Keratinocyte (primary cell): ENCODE measurements at regions not wholly inside any gene's neighbourhood (a gene's known extent, or its start where the extent isn't known, plus 50 kb on each side); places are given as distances from the start of the nearest gene placed in this dataset.

Experiments used
- DNase-seq: peaks from one replicate; pipeline ENCODE4 v3.0.0-alpha.2; 2011; ENCODE audit warnings: low read depth, missing footprints, low spot score
- FAIRE-seq: peaks from 2 replicates; lab custom pipeline; 2011; peaks lifted over from hg19 to GRCh38; lab: Jason Lieb, UNC
- H2AFZ ChIP-seq: 2 replicates; pipeline ENCODE4 v1.6.0; 2012; ENCODE audit warnings: low read length, control low read depth, inconsistent platforms; ENCODE audit not compliant: control insufficient read depth
- H3K27ac ChIP-seq: 2 replicates; pipeline ENCODE4 v1.5.1; 2011; ENCODE audit warnings: low read length; ENCODE audit not compliant: control insufficient read depth, insufficient read depth
- H3K27me3 ChIP-seq: 3 replicates; pipeline ENCODE4 v1.6.0; 2011; ENCODE audit warnings: low read length; ENCODE audit not compliant: control insufficient read depth, insufficient read depth; ENCODE audit errors: extremely low read depth
- H3K36me3 ChIP-seq, 2 experiments: 2 replicates in 1 of 2; 3 replicates in 1 of 2; pipeline ENCODE4 v1.5.1; 2011; ENCODE audit warnings: low read length in 2 of 2, mild to moderate bottlenecking in 1 of 2; ENCODE audit not compliant: control insufficient read depth in 2 of 2, insufficient read depth in 2 of 2; ENCODE audit errors: extremely low read depth in 1 of 2
- H3K4me1 ChIP-seq: 3 replicates; pipeline ENCODE4 v1.5.1; 2011; ENCODE audit warnings: low read length; ENCODE audit not compliant: control insufficient read depth, insufficient read depth; ENCODE audit errors: extremely low read depth
- H3K4me2 ChIP-seq: 3 replicates; pipeline ENCODE4 v1.6.0; 2011; ENCODE audit warnings: low read depth, low read length; ENCODE audit not compliant: control insufficient read depth, insufficient read depth; ENCODE audit errors: extremely low read depth
- H3K4me3 ChIP-seq, 3 experiments: fragments of 200-600 bp in 1 of 3; sonication (generic) in 1 of 3; 2 replicates in 2 of 3; 3 replicates in 1 of 3; pipeline ENCODE4 v1.5.1; 2011 to 2016; ENCODE audit warnings: low read length in 3 of 3, mild to moderate bottlenecking in 3 of 3, control low read depth in 2 of 3, inconsistent platforms in 1 of 3, low read depth in 1 of 3, mixed read lengths in 1 of 3, mixed run types in 1 of 3, moderate library complexity in 1 of 3; ENCODE audit not compliant: control insufficient read depth in 2 of 3, insufficient read depth in 2 of 3; ENCODE audit errors: extremely low read depth in 1 of 3
- H3K79me2 ChIP-seq: 2 replicates; pipeline ENCODE4 v1.6.0; 2012; ENCODE audit warnings: low read length; ENCODE audit not compliant: control insufficient read depth, insufficient read depth
- H3K9ac ChIP-seq: 3 replicates; pipeline ENCODE4 v1.6.0; 2011; ENCODE audit warnings: low read length; ENCODE audit not compliant: control insufficient read depth, insufficient read depth; ENCODE audit errors: extremely low read depth
- H3K9me1 ChIP-seq: 3 replicates; pipeline ENCODE4 v1.6.0; 2011; ENCODE audit warnings: low read length; ENCODE audit not compliant: control insufficient read depth, insufficient read depth; ENCODE audit errors: extremely low read depth
- H3K9me3 ChIP-seq: 2 replicates; pipeline ENCODE4 v1.5.1; 2012; ENCODE audit warnings: low read depth, low read length; ENCODE audit not compliant: control insufficient read depth
- H4K20me1 ChIP-seq: 3 replicates; pipeline ENCODE4 v1.6.0; 2011; ENCODE audit warnings: low read length; ENCODE audit not compliant: control insufficient read depth, insufficient read depth; ENCODE audit errors: extremely low read depth
- EZH2 ChIP-seq: IDR thresholded peaks from one replicate; pipeline ENCODE4 v1.6.1; 2012; ENCODE audit warnings: inconsistent platforms, mild to moderate bottlenecking, low read length, moderate library complexity
- dilution Hi-C: fragments of 300-500 bp; cut with MboI; formaldehyde crosslinking; loops from one replicate; pipeline ENCODE4 v1.7.0; 2020; ENCODE audit warnings: low sequenced_read_pairs; ENCODE audit not compliant: extremely low pct_ligation_motif_present
- TF ChIP-seq, protein P1 (sequence below), 3 experiments: IDR thresholded peaks in 1 of 3; conservative IDR thresholded peaks in 1 of 3; optimal IDR thresholded peaks in 1 of 3; 2 replicates in 2 of 3; 3 replicates in 1 of 3; pipeline versions ENCODE3 to v1.5.1; 2011; ENCODE audit warnings: low read length in 3 of 3, mild to moderate bottlenecking in 3 of 3, moderate library complexity in 2 of 3, control low read depth in 1 of 3, inconsistent platforms in 1 of 3; ENCODE audit not compliant: insufficient read depth in 2 of 3; ENCODE audit errors: extremely low read depth in 1 of 3

DNA sequence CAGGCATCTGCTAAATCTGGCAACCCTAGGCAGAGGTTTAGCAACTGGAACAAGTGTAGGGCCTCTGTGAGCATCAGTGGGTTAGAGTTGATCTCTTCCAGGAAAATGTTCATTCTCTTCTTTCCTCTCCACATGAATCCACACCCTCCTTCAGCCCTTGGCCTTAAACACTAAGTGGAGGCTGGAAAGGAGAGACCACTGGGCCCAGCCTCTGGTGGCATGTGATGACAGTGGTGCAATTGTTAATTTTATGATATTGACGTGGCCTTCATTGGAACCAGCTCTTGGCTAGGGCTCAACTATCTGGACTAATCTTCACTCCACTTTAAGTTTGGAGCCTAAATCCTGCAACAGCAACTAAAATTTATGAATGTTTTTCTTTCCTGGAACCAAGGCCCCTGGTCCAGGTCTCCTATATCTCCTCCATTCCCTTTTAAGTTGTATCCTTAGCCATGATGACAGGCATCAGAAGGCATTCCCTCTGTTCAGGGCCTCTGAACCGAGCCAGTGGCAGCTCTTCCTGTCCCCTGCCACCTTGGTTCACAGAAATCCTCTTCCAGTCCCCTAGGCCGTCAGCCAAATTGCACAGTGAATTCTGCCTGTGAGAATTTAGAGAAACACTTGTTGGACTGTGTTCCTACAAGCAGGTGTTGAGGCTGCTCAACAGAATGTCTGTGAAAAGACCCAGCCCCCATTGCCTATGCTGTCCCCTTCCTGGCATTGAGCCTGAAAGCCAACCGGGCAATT is 132.2 kb downstream of the PSMG1 start:
- no peak for DNase-seq
- Histone ChIP-seq H3K9me1 (no peaks in the 10 kb centered on the region), H4K20me1 (no peaks in the 10 kb centered on the region), H3K79me2 (no peaks in the 10 kb centered on the region), H3K4me3 (no peak overlapping the region), H3K9me3 (no peaks in the 10 kb centered on the region), H3K4me1 (peaks cover 66% of the 10 kb centered on the region), H3K27ac (peak overlapping the region; percentile 100), H2AFZ (no peak overlapping the region), H3K9ac (peak overlapping the region; percentile 78), H3K27me3 (no peaks in the 10 kb centered on the region), H3K36me3 (no peaks in the 10 kb centered on the region), H3K4me2 (peak overlapping the region; percentile 71)
- FAIRE-seq: peak; percentile 46
- TF ChIP-seq EZH2: no peak
- TF ChIP-seq, protein P1, sequence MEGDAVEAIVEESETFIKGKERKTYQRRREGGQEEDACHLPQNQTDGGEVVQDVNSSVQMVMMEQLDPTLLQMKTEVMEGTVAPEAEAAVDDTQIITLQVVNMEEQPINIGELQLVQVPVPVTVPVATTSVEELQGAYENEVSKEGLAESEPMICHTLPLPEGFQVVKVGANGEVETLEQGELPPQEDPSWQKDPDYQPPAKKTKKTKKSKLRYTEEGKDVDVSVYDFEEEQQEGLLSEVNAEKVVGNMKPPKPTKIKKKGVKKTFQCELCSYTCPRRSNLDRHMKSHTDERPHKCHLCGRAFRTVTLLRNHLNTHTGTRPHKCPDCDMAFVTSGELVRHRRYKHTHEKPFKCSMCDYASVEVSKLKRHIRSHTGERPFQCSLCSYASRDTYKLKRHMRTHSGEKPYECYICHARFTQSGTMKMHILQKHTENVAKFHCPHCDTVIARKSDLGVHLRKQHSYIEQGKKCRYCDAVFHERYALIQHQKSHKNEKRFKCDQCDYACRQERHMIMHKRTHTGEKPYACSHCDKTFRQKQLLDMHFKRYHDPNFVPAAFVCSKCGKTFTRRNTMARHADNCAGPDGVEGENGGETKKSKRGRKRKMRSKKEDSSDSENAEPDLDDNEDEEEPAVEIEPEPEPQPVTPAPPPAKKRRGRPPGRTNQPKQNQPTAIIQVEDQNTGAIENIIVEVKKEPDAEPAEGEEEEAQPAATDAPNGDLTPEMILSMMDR (optimal IDR thresholded peaks at IDR 0.05 in 1 of 3, IDR thresholded peaks at IDR 0.05 in 1 of 3, conservative IDR thresholded peaks at IDR 0.05 in 1 of 3; ENCODE audit: extremely low read depth in 1 of 3, insufficient read depth in 2 of 3, low read length in 3 of 3): no peak
- dilution Hi-C loops: no loop called here

DNA sequence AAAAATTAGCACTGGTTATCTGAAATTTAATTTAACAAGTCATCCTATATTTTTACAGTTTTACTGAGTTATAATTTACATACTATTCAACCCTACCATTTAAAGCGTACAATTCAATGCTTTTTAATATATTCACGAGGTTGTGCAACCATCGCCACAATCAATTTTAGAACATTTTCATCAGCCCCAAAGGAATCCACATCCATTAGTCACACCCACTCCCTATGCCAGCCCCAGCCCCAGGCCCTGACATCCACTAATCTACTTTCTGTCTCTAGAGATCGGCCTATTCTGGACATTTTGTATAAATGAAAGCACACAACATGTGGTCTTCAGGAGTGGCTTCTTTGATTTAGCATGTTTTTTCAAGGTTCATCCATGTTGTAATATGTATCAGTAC is 134.7 kb downstream of the PSMG1 start:
- Histone ChIP-seq H2AFZ (no peak overlapping the region), H4K20me1 (no peaks in the 10 kb centered on the region), H3K4me3 (no peak overlapping the region), H3K36me3 (no peaks in the 10 kb centered on the region), H3K9me3 (no peaks in the 10 kb centered on the region), H3K79me2 (no peaks in the 10 kb centered on the region), H3K9ac (peak overlapping the region; percentile 73), H3K27me3 (no peaks in the 10 kb centered on the region), H3K4me2 (peak overlapping the region; percentile 86), H3K9me1 (no peaks in the 10 kb centered on the region), H3K4me1 (peaks cover 57% of the 10 kb centered on the region), H3K27ac (peak overlapping the region; percentile 98)
- DNase-seq: peak; percentile 64
- dilution Hi-C loops: no loop called here
- TF ChIP-seq, protein P1 (optimal IDR thresholded peaks at IDR 0.05 in 1 of 3, IDR thresholded peaks at IDR 0.05 in 1 of 3, conservative IDR thresholded peaks at IDR 0.05 in 1 of 3; ENCODE audit: extremely low read depth in 1 of 3, insufficient read depth in 2 of 3, low read length in 3 of 3): no peak
- no peak for TF ChIP-seq EZH2
- peak; percentile 44 for FAIRE-seq
